Glomerular endothelial cell (primary cell): ENCODE measurements at regions not wholly inside any gene's neighbourhood (a gene's known extent, or its start where the extent isn't known, plus 50 kb on each side); places are given as distances from the start of the nearest gene placed in this dataset.
"Not testable (repeated sequence)": the region's sequence is repeated elsewhere in the genome, so short reads cannot be mapped to it uniquely, and the experiment has no call there.

Source experiments
- DNase-seq: peaks from one replicate; pipeline ENCODE4 v3.0.0-alpha.2; 2011; ENCODE audit warnings: low read depth, low spot score; ENCODE audit errors: extremely low read depth

DNA sequence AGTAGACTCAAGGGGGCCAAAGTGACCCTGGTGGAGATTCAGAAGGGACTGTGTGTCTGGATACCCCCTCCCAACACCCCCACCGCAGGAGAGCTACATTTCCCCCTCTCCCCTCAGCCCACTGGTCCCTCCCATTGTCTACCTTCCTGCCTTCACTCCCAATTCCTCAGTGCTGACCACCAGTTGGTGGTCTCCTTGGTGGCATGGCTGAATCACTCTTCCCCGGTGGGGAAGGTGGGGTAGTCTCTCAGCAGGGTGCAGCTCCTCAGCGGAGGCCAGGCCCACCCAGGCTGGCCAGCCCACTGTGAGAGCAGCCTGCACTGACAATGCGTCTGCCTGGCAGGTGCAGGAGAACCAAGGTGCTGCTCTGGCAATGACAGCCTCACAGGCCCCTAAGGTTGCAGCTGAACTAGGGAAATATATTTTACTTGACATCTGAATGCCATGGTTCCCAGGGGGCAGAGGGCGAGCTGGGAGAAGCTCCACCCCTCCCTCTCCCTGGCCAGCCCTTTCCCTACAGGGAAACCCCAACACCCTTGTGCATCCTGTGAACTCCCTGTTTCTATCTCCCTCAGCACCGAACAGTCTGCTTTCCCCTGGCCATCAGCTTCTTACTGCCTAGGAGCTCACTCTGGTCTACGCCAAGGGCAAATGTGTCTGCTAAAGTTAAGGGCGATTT is 62.6 kb upstream of the PAX8 start:
- no peak for DNase-seq

- no peak for DNase-seq
These were observed 59.1 kb upstream of the PAX8 start for GRCh38 chr2:113337809-113338208.

DNA sequence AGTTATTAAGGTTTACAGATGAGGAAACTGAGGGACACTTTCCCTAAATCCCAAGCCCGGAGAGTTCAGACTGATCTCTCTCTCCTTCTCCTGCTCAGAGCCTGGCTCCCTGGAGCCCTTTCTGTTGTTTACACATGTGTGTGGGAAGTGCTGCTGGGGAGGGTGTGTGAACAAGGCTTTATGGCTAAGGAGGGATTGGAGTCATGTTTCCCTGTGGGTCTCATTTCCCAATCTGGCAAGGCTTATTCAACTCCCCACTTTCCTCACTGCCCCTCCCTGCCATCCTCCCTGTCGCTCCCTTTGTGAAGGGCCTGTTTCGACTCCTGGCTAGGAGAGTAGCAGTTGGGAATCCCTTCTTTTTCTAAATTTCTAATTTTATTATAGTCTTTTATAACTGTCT is 57.3 kb upstream of the PAX8 start:
- DNase-seq, result not testable (repeated sequence)

DNA sequence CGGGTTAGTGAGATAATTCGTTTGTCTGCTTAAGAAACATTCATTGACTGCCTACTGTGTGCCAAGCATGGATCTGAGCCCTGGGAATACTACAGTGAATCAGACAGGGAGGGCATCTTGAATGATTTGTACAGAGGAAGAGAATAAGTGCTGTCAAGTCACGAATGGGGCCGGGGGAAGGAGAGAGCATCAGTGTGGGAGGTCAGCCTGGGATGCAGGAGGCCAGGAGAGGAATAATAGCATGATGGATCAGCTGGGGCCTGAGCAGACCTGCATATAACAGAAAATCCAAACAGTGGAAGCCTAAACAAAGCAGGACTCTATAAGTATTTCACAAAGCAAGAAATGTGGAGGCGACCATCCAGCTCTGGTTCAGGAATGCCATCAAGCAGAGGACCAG is 55.4 kb upstream of the PAX8 start:
- DNase-seq, result no peak

GRCh38 chr2:113333735-113334134 is 55.0 kb upstream of the PAX8 start:
- not testable (repeated sequence) for DNase-seq

DNA sequence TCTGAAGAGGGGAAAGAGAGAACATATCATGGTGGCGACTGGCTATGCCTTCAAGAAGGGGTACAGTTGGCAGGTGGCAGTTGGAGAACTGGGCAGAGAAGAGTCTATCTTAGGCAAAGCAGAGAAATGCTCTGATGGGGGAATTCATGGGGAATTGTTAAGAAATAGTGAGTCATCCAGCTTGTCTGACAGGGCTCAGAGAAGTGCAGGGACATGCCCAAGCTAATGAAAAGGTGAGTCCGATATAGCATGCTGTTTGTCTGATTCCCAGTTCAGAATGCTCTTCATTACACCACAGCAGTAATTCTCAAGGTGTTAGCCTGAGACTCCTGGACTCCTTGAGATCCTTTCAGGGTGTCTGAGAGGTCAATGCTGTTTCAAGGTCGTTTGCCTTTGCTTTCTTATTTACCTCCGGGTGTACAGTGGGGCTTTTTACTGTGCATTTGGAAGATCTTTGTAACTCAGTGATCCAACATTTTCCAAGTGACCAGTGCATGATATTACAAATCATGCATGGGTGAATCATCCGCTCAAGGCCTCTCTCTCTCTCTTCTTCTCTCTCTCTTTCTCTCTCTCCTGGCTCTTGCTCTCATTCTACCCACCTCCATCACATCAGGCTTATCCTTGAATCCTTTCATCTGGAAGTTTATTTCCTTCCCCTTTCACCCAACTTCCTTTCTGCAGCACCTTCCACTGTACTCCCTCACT is 51.5 kb upstream of the PAX8 start:
- DNase-seq, result not testable (repeated sequence)

GRCh38 chr2:113328973-113329372 is 50.3 kb upstream of the PAX8 start:
- not testable (repeated sequence) for DNase-seq

- DNase-seq, result not testable (repeated sequence)
These were observed 49.9 kb upstream of the PAX8 start for GRCh38 chr2:113328572-113328971.
